Pancreas (tissue), 10 donors: ENCODE measurements at regions not wholly inside any gene's neighbourhood (a gene's known extent, or its start where the extent isn't known, plus 50 kb on each side); places are given as distances from the start of the nearest gene placed in this dataset.

Experiments
- ATAC-seq, 4 donors: fragments of 200-7000 bp; cut with Tn5 transposase; one replicate each; pipeline versions ENCODE4 v1.8.0 to v1.9.1; 2020; ENCODE audit warnings: mild to moderate bottlenecking in 4 of 4, moderate library complexity in 4 of 4
- DNase-seq, 6 donors: peaks; one replicate each; pipeline ENCODE4 v3.0.0-alpha.2; 2020
- FAIRE-seq: peaks from 2 replicates; lab custom pipeline; 2012; peaks lifted over from hg19 to GRCh38; lab: Jason Lieb, UNC
- H3K27ac ChIP-seq, 4 donors: fragments of 200-600 bp; sonication (generic); 1 replicate in 3 of 4; 2 replicates in 1 of 4; pipeline versions ENCODE4 v1.5.0 to v1.8.0; 2020
- H3K27me3 ChIP-seq, 4 donors: fragments of 200-600 bp; one replicate each; pipeline ENCODE4 v1.8.0; 2021
- H3K36me3 ChIP-seq, 3 donors: fragments of 200-600 bp; sonication (generic) in 1 of 3; one replicate each; pipeline versions ENCODE4 v1.5.0 to v1.8.0; 2020 to 2021
- H3K4me1 ChIP-seq, 3 donors: fragments of 200-600 bp; one replicate each; pipeline ENCODE4 v1.8.0; 2021
- H3K4me3 ChIP-seq, 4 donors: fragments of 200-600 bp; sonication (generic) in 2 of 4; one replicate each; pipeline versions ENCODE4 v1.5.0 to v1.8.0; 2020 to 2021
- H3K9me3 ChIP-seq, 4 donors: fragments of 200-600 bp; one replicate each; pipeline ENCODE4 v1.8.0; 2021
- WGBS, 2 donors: extraction: QIAGEN DNeasy Blood & Tissue Kit; methylation state at CpG; one replicate each; pipeline ENCODE4 v1.1.7; 2013; 5-methylcytosine and 5-hydroxymethylcytosine counted together
- intact Hi-C, 3 donors: fragments of 100-400 bp; cut with DNase I; formaldehyde crosslinking; loops; one replicate each; pipeline versions ENCODE4 v1.11.1 to v1.14.2; 2022
- TF ChIP-seq, protein P1 (sequence below), 4 donors: fragments of 200-600 bp; sonication (generic) in 3 of 4; IDR thresholded peaks; one replicate each; pipeline versions ENCODE4 v1.5.0 to v1.8.0; 2021; ENCODE audit warnings: antibody characterized with exemption in 4 of 4
- donor health status: healthy with polysubstance abuse.
- donor health status: DM: no; HTN: no; CAD: no; lungs with moderate emphysema.
- donor health status: DM: no; HTN: no; CAD: no.
- donor health status: control.
- donor health status: control.
- donor health status: Bipolar disorder and iron deficiency.
- donor health status: DM: yes; HTN: yes; CAD: no.
- donor health status: DM: no; HTN: no; CAD: no.
- donor health status: DM: no; HTN: no; CAD: no.
- donor health status: DM: yes; HTN: yes; CAD: no.

DNA sequence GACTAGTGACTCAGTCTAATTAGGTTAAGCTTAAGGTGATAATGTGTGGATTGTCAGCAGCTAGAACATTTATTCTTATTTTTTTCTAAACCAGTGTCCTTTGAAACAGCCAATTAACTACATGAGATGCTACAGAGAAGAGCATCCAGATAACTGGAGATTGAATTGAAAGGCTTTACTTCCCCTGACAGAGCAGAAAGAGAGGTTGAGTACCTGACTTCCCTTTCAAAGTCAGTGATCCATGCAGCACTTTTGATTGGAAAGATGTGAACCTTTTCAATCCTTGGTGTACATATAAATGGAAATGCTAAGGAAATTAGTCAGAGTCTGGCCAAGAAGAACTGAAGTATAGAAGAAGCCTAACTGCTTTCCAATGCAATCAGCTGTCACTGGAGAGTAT is 653.8 kb downstream of the CDH8 start:
- FAIRE-seq = no peak
- intact Hi-C loops = no loop called here
- ATAC-seq = no peak

DNA sequence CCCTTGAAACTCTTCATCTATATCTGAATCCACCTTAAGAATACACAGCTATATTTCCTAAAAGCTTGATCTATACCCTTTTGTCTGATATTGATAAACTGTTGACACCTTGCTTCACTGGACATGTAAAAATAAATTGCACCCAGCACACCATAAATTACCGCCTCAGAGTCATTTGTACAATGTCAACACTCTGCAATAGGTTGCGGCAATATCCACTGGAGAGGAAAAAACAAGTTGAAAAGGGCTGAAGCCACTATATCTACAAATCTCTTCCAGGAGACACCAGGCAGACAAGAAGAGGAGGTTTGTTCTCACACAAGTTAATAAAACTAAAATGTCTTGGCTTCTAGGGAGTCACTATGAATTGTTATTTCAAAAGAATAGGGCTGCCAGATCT is 656.9 kb downstream of the CDH8 start:
- no peaks in the 10 kb centered on the region for H3K36me3 ChIP-seq
- DNase-seq (no peak), FAIRE-seq (no peak), ATAC-seq (no peak)
- TF ChIP-seq, protein P1, sequence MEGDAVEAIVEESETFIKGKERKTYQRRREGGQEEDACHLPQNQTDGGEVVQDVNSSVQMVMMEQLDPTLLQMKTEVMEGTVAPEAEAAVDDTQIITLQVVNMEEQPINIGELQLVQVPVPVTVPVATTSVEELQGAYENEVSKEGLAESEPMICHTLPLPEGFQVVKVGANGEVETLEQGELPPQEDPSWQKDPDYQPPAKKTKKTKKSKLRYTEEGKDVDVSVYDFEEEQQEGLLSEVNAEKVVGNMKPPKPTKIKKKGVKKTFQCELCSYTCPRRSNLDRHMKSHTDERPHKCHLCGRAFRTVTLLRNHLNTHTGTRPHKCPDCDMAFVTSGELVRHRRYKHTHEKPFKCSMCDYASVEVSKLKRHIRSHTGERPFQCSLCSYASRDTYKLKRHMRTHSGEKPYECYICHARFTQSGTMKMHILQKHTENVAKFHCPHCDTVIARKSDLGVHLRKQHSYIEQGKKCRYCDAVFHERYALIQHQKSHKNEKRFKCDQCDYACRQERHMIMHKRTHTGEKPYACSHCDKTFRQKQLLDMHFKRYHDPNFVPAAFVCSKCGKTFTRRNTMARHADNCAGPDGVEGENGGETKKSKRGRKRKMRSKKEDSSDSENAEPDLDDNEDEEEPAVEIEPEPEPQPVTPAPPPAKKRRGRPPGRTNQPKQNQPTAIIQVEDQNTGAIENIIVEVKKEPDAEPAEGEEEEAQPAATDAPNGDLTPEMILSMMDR (IDR thresholded peaks at IDR 0.05) = no peak
- no peaks in the 10 kb centered on the region for H3K9me3 ChIP-seq
- intact Hi-C loops = no loop called here
- no peaks in the 10 kb centered on the region for H3K4me1 ChIP-seq
- H3K27me3 ChIP-seq = no peaks in the 10 kb centered on the region
- 36 to 39% methylated on average over 2 of the region's 2 CpGs for WGBS, 2 donors
- no peak overlapping the region for H3K4me3 ChIP-seq
- no peak overlapping the region for H3K27ac ChIP-seq

More for the DNA sequence above, 653.8 kb downstream of the CDH8 start:
- Histone ChIP-seq H3K27ac (no peak overlapping the region), H3K9me3 (no peaks in the 10 kb centered on the region), H3K27me3 (no peaks in the 10 kb centered on the region), H3K4me3 (no peak overlapping the region), H3K36me3 (no peaks in the 10 kb centered on the region), H3K4me1 (no peaks in the 10 kb centered on the region)
- no peak for DNase-seq
- TF ChIP-seq, protein P1 (IDR thresholded peaks at IDR 0.05) = no peak

DNA sequence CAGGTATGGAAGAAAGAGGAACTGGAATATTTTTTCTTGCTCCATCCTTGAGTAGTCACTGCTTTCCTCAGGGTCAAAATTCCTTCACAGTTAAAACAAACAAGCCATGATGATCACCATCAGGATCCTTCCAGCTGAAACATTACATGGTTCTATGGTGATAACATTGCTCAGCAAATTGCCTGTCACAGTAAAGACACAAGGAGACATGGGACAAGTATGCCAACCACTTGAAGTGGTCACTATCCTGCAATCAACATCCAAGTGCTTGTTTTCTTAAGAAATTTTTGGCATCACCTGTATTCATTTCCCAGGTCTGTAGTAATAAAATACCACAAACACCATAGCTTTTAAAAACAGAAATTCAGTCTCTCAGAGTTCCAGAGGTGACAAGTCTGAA is 662.2 kb downstream of the CDH8 start:
- Histone ChIP-seq H3K27me3 (no peaks in the 10 kb centered on the region), H3K27ac (no peak overlapping the region), H3K36me3 (no peaks in the 10 kb centered on the region), H3K4me1 (no peaks in the 10 kb centered on the region), H3K4me3 (no peak overlapping the region), H3K9me3 (no peaks in the 10 kb centered on the region)
- FAIRE-seq = no peak
- intact Hi-C loops = no loop called here
- no peak for DNase-seq
- TF ChIP-seq, protein P1 (IDR thresholded peaks at IDR 0.05) = no peak
- no peak for ATAC-seq

DNA sequence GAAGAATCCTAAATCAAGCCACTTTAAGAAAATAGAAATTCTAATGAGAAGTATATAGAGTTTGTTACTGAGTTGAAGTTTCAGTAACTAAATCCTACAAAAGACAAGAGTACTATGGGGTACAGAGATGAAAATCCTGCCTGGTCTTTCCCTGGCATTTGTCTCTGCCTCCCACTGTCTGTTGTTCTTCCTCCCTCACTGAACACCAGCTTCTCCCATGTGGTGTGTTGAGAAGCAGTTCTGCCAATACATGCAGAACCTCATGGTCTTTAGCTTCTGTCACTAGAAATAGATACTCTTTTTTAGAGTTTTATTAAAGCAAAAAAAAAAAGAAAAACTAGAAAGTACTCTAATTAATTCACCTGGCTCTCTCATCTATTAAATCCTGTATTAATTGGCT is 664.4 kb downstream of the CDH8 start:
- intact Hi-C loops = no loop called here
- Histone ChIP-seq H3K27me3 (no peaks in the 10 kb centered on the region), H3K4me1 (no peaks in the 10 kb centered on the region), H3K27ac (no peak overlapping the region), H3K36me3 (no peaks in the 10 kb centered on the region), H3K4me3 (no peak overlapping the region), H3K9me3 (no peaks in the 10 kb centered on the region)
- no peak for ATAC-seq
- no peak for FAIRE-seq
- DNase-seq = no peak
- TF ChIP-seq, protein P1 (IDR thresholded peaks at IDR 0.05) = no peak

DNA sequence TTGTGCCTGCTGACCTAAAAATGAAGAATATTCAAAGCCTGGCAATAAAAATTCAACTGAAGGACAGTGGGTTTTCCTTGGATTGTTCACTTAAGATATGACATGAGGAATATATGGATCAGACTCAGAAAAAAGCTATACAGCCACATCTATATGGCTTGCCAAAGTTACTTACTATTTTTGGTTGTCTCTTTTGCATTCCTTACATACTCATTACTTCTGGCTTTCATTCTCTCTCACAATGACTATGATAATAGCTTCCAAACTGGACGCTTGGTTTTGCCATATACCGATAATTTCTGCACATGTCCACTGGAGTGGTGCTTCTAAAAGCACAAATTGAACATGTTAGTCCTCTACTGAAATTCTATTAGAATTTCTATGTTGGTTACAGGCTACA is 664.9 kb downstream of the CDH8 start:
- H3K27ac ChIP-seq = no peak overlapping the region
- H3K27me3 ChIP-seq = no peaks in the 10 kb centered on the region
- TF ChIP-seq, protein P1 (IDR thresholded peaks at IDR 0.05) = no peak
- no peaks in the 10 kb centered on the region for H3K36me3 ChIP-seq
- H3K4me1 ChIP-seq = no peaks in the 10 kb centered on the region
- DNase-seq = no peak
- 56 to 73% methylated on average over 2 of the region's 2 CpGs for WGBS, 2 donors
- ATAC-seq = no peak
- intact Hi-C loops = no loop called here
- no peak for FAIRE-seq
- no peak overlapping the region for H3K4me3 ChIP-seq
- H3K9me3 ChIP-seq = no peaks in the 10 kb centered on the region
